NCI-H748 treated with DMSO at 0.1 percent for 48 hours (cell line): ENCODE measurements at regions not wholly inside any gene's neighbourhood (a gene's known extent, or its start where the extent isn't known, plus 50 kb on each side); places are given as distances from the start of the nearest gene placed in this dataset.
A peak's percentile ranks its signal among the peaks of the same experiment; 100 is the strongest.
"Not testable (repeated sequence)": the region's sequence is repeated elsewhere in the genome, so short reads cannot be mapped to it uniquely, and the experiment has no call there.

Experiments
- DNase-seq: peaks from one replicate; lab custom pipeline; 2025; lab: John Stamatoyannopoulos, UW

DNA sequence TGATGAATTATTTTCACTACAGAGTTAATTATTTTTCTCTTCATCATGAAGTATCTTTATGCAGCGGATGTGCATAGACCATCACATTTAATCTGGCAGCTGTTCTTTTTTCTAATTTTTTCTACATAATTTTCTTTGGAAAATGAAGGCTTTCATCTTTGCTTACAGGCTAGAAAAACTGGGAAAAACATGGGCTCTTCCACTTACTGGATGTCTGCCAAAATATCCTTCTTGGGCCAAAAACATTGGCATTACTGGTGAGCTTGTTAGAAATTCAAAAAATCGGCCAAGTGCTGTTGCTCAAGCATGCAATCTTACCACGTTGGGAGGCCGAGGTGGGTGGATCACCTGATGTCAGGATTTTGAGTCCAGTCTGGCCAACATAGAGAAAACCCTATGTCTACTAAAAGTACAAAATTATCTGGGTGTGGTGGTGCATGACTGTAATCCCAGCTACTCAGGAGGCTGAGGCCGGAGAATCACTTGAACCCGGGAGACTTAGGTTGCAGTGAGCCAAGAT is 176.8 kb downstream of the ZNF737 start:
- DNase-seq: no peak

DNA sequence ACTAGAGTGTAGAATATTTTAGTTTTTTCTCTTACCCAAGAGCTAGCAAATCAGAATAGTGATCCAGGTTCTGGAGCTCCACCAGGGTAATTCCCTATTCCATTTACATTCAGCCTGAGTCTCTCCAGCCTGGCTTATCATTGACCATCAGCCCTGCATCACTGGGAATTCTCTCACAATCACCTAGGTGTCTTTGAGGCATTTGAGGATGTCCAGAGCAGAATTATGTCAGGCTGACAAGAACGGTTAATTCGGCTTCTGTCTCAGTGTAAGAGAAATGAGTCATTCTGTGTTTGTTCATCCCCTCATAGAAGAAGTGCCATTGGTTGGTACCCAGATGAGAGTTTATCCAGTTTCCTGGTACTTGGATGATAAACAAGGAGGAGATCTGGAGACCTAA is 180.5 kb downstream of the ZNF737 start:
- no peak for DNase-seq

DNA sequence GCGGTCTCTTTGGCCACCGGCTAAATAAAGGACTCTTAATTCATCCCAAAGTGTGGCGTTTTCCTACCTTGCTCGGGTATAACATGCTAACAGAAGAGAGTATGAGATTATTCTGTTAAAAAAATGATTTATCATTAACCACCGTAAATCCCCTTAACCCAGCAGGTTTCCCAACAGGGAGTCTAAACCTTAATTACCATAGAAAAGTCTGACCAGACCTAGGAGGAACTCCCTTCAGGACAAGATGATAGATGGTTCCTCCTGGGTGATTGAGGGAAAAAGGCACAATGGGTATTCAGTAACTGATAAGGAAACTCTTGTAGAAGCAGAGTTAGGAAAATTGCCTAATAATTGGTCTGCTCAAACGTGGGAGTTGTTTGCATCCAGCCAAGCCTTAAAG is 193.7 kb downstream of the ZNF737 start:
- DNase-seq: no peak

DNA sequence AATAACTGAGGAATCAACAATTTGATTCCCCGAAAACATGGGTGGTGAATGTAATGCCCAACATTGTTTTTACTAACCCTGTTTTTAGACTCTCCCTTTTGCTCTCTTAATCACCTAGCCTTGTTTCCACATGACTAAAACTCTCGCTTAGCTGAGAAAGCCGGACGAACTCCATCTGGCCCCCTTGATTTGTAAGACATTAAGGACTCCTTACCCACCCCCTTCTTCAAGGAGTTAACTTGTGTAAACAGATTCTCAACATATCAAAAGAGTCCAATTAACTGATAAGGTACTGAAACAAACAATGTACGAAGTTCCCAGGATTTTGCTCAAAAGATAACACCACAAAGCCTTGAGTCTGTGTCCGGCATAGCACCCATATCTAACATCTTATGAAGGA is 194.3 kb downstream of the ZNF737 start:
- not testable (repeated sequence) for DNase-seq

DNA sequence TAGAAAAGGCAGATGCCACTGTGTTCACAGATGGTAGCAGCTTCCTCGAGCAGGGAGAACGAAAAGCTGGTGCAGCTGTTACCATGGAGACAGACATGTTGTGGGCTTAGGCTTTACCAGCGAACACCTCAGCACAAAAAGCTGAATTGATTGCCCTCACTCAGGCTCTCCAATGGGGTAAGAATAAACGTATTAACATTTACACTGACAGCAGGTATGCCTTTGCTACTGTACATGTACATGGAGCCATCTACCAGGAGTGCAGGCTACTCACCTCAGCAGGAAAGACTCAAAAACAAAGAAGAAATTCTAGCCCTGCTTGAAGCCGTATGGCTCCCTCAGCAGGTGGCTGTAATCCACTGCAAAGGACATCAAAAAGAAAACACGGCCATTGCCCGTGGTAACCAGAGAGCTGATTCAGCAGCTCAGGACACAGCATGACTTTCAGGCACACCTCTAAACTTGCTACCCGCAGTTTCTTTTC is 197.7 kb downstream of the ZNF737 start:
- DNase-seq: peak; percentile 56

DNA sequence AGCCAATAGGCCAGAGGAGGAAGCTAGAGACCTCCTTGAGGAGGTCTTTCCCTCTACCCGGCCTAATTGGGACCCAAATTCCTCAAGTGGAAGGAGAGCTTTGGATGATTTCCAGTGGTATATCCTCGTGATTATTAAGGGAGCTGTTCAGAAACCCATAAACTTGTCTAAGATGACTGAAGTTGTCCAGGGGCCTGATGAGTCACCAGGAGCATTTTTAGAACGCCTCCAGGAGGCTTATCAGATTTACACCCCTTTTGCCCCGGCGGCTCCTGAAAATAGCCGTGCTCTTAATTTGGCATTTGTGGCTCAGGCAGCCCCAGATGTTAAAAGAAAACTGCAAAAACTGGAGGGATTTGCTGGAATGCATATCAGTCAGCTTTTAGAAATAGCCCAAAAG is 198.1 kb downstream of the ZNF486 start:
- DNase-seq: no peak

DNA sequence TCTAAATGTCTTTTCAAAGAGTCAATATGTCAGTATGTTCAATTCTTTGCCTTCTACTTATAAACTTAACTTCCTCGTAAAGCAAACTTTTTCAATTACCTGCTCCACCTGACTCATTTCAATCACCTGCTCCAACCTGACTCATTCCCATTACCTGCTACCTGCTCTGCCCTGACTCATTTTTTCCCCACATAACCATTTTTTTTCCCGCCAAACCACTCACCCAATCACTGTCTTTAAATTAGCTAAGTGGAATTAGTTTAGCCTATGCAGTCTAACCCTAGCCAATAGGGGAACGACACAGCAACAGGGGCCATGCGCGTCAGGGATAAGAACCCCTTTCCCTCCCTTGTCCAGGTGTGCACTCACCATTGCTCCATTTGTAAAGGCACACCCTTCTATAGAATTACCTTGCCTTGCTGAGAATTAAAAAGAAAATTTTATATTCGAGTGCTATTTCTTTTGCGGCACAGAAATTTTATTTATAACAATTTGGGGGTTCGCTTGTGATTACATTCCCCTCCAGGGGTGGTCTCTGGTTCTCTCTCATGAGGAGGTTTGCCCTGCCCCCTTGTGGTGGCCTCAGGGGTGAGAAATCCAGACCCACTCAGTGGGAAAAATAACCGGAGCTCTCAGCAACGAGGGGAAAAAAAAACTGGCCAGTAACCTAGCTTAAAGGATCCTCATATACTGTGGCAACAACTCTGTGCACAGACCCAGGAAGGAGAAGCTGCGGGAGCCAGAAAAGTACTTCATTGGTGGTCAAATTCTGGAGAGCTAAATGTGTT is 193.1 kb downstream of the ZNF486 start:
- no peak for DNase-seq

DNA sequence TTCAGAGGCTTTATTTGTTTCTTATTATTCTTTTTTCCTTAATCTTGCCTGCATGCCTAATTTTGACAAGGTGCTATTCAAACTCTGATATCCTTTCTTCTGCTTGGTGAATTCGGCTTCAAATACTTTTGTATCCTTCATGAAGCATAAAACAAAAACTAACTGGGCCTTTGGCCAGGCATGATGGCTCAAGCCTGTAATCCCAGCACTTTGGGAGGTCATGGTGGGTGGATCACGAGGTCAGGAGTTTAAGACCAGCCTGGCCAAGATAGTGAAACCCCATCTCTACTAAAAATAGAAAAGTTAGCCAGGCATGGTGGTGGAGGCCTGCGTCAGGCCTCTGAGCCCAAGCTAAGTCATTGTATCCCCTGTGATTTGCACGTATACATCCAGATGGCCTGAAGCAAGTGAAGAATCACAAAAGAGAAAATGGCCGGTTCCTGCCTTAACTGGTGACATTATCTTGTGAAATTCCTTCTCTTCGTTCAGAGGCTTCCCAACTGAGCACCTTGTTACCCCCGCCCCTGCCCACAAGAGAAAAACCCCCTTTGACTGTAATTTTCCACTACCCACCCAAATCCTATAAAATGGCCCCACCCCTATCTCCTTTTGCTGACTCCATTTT is 191.9 kb downstream of the ZNF486 start:
- not testable (repeated sequence) for DNase-seq

DNA sequence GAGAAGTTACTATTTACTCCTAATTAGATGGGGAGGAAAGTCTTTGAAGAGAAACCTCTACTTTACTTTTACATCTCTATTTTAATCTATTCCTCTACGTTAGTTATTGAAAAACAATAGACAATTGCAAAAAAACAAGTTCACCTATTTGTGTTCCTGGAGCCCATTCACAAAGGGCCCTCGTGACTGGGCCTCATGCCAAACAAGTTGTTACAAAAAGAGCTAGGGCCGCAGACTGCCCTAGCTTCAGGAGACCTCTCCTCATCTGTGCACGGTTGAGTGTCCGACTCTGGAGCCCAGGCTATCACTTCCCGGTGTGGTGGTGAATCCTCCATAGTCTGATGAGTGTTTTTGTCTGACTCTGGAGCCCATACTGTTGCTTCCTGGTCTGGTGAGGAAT is 190.9 kb downstream of the ZNF486 start:
- DNase-seq: no peak

DNA sequence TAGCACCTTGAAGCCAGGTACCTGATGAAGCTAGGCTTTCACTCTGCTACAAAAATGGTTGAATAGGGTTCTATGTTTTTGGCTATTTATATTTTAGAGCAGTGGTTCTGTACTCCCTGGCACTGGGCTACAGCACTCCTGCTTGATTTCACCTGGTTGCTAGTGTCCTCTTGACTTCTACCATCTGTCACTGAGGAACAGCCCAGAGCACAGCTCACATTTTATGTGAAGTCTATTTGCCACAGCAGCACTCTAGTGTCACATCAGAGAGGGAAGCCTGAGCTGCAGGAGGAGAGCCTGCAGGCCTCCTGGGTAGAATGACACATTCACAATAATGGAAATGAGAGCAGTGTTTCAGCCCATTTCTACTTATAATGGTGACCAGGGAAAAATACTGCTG is 184.2 kb downstream of the ZNF486 start:
- no peak for DNase-seq

DNA sequence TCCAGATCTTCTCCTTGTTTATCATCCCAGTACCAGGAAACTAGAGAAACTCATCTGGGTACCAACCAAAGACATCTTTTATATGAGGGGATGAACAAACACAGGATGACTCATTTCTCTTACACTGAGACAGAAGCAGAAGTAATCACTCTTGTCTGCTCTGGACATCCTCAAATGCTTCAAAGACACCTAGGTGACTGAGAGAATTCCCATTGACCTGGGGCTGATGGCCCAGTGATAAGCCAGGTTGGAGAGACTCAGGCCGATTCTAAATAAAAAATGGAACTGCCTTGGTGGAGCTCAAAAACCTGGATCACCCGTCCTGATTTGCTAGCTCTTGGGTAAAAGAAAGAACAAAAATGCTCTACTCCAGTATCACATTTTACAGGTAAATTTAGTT is 182.2 kb downstream of the ZNF486 start:
- no peak for DNase-seq

DNA sequence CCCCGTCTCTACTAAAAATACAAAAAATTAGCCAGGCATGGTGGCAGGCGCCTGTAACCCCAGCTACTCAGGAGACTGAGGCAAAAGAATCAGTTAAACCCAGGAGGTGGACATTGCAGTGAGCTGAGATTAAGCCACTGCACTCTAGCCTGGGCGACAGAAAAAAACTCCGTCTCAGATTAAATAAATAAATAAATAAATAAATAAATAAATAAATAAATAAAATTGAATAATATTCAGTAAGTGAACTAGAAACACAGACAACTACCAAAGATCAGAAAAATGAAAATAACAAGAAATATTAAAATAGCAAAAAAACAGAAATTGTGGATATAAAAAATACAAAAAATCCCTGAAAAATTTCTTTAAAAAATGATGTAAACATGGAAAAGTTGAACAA is 172.4 kb downstream of the ZNF486 start:
- DNase-seq: no peak

DNA sequence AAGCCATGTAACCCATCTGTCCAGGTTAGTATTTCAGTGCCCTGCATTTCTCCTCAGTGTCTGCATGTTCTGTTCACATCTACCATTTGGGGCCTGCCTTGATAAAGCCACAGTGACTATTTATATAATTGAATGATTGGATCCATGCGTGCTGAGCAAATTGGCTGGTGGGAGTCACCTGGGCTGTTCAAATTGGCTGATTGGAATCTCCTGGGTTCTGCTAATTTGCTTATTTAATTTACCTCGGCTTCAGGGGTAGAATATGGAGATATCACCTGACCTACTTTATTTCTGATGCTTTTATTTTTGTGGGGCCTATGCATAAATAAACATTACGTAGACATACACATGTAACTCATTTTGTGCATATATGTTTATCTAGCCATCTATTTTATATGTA is 167.7 kb downstream of the ZNF486 start:
- no peak for DNase-seq

DNA sequence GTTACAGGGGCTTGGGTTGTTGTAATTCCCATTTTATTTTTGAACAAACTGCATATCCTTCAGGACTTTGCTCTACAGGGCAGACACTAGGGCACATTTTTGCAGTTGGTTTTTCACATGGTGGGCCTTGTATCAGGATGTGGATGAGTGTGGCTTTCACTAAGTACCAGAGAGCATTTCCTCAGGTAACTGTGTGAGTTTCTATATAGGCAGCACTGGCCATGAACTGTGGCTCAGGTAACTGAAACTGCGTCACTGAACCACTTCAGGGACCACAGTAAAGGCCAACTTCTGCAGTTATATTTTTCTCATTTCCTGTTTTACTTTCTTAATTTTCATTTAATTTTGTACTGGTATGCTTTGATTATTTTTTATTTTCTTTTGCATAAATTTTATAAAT is 166.5 kb downstream of the ZNF486 start:
- DNase-seq: no peak

DNA sequence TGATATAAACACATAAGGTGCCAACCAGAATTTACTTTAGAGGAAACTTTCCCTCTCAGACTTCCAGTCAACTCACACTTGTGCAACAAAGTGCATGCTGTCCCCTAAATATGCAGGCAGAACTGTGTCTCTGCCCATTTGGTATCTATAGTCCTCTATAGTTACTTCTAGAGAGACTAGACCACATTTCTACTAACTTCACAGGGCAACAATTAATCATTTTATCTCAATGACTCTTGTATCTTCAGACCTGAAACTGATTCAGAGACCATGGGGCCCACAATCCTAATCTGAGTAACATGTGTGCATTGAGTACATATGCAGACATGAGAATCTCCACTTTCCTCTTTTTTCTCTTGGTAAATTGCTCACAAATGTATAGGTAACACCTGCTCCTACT is 158.1 kb downstream of the ZNF486 start:
- DNase-seq: no peak

DNA sequence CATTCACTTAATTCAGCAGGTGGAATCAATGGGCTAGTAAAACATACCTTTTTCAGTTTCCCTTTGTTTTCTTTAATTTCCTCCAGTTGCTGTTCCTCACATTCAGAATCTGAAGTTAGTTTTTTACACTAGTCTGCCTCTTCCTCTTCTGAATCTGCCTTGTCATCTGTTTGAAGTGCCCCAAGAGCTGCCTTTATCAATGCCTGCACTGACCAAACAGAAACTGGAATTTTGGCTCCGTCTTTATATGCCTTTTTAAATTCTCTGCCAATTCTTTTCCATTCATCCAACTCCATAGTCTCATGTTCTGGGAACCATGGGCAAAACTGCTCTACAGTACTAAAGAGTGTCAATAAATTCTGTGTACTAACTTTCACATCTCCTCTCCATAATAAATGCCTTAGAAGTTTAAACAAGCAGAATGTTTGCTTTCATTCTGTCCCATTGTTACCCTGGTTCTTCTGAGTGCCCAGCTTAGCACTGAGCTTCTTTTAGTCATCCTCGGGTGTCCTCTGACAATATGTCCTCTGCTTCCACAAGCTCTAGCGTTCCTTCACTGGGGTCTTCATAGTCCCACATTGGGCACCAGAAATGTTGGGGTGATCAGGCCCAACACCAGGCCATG is 154.2 kb downstream of the ZNF486 start:
- DNase-seq: no peak

DNA sequence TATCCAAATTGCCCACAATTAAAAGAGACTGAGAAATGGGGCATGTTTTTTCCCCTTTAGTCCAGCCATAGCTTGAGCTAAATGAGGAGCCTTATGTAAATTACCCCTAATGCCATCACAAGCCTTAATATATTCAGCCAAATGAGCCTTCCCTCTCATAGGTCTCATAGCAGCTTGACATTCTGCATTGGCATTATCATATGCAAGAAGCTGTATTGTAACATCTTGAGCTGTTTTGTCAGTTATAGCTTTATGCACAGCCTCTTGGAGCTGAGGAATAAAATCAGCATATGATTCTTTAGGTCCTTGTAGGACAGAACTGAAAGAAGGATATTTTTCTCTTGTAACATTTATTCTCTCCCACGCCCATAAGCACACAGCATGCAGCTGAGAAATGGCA is 153.2 kb downstream of the ZNF486 start:
- no peak for DNase-seq

DNA sequence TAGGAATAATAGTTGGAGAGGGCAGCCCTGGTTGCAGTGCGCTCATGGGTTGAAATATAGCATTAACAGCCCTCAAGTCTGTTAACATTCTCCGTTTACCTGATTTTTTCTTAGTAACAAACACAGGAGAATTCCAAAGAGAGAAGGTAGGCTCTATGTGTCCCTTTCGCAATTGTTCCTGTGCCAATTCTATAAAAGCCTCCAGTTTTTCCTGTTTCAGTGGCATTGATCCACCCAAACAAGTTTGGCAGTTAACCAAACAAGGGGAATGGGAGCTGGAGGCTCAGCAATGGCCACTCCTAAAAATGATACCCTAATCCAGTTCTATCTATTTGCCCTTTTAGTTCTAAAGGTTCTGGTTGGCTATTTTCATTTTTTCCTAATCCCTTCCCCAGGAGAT is 151.6 kb downstream of the ZNF486 start:
- DNase-seq: no peak

DNA sequence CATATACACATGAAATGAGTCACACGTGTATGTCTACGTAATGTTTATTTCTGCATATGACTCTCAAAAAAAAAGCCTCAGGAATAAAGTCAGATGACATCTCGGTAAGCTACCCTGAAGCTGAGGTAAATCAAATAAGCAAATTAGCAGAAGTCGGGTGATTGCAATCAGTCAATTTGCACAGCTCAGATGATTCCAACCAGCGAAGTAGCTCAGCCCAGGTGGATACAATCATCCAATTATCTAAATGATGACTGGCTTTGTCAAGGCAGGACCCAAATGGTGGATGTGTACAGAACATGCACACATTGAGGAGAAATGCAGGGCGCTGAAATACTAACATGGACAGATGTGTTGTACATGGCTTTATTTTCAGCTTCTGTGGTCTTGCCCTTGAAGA is 148.5 kb downstream of the ZNF486 start:
- peak; percentile 9 for DNase-seq

DNA sequence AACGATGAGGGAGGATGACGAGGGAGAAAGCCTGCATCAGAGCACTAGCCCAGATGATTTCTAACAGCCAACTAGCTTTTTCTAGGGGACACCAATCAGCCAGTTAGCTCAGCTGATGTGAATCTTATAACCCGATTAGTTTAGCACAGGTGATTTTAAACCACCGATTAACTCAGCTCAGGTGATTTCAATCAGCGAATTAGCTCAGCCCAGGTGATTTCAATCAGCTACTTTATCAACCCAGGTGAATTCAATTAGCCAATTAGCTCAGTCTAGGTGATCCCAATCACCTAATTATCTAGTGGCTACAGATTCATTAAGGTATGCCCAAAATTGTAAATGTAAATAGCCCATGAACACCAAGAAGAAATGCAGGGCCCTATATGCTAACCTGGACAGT is 146.9 kb downstream of the ZNF486 start:
- DNase-seq: no peak

DNA sequence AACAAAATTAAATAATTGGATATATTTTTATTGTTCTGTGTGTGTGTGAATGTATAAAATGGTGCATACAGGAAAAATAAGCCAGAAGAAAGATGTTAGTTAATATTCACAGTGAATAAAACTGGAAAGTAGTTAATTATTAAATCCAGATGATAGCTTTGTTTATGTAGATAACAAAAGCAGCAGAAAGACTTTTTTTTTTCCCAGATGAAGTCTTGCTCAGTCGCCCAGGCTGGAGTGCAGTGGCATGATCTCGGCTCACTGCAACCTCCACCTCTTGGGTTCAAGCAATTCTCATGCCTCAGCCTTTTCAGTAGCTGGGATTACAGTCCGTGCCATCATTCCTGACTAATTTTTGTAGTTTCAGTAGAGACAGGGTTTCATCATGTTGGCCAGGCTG is 140.1 kb downstream of the ZNF486 start:
- DNase-seq: no peak

DNA sequence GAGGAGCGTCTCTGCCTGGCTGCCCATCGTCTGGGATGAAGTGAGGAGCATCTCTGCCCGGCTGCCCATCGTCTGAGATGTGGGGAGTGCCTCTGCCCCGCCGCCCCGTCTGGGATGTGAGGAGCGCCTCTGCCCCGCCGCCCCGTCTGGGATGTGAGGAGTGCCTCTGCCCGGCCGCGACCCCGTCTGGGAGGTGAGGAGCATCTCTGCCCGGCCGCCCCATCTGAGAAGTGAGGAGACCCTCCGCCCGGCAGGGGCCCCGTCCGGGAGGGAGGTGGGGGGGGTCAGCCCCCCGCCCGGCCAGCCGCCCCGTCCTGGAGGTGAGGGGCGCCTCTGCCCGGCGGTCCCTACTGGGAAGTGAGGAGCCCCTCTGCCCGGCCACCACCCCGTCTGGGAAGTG is 129.3 kb downstream of the ZNF486 start:
- DNase-seq: not testable (repeated sequence)

DNA sequence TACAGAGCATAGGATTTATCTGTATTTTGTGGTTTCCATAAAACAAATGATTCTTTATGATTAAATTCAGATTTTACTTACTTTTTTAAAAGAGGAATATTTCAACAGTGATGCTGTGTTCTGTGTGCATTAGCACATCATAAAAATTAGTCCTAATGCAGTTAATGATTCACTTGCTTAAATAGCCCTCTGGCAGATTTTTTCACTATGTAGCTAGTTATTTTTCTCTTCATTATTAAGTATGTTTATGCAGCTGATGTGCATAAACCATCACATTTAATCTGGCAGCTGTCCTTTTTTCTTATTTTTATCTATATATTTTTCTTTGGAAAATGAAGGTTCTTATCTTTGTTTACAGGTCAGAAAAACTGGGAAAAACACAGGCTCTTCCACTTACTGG is 127.2 kb downstream of the ZNF486 start:
- DNase-seq: no peak
